ENCODE measurements at regions not wholly inside any gene's neighbourhood (a gene's known extent, or its start where the extent isn't known, plus 50 kb on each side); places are given as distances from the start of the nearest gene placed in this dataset.

DNA sequence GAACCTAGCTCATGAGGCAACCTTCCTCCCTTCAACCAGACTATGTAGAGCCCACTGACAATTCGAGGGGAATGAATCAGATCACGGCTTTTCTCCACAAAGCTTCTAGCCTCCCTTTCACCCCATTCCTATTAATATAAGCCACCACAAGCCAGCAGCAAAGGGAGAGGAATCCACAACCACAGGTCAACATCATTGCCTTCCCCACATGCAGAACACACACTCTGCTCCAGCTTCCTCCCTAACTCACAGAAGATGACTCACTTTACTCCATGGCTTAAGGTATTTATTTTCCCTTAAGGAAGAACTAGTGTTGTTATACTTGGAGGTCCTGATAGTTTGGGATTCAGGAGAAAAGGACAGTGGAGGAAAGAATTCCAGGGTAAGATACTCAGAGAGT, 272.2 kb downstream of the C1D start:
- Histone ChIP-seq H3K9me2 (ENCODE audit: insufficient read depth) (0 out of 2 replicates have a peak, but pooled peaks cover 4% of the 10 kb centered on the region), H2AFZ (no peak overlapping the region), H3K79me2 (replicated peaks; ENCODE audit: insufficient read depth) (no peaks in the 10 kb centered on the region), H3K27ac (ENCODE audit: low read depth) (no peak overlapping the region), H3F3A (replicated peaks; ENCODE audit: low read depth) (no peaks in the 10 kb centered on the region), H3K4me3 (no peak overlapping the region), H4K20me1 (replicated peaks; ENCODE audit: insufficient read depth) (no peaks in the 10 kb centered on the region), H3K27me3 (ENCODE audit: insufficient read depth) (no peaks in the 10 kb centered on the region), H3K4me1 (ENCODE audit: insufficient read depth) (no peaks in the 10 kb centered on the region), H3K4me2 (no peak overlapping the region), H3K36me3 (ENCODE audit: insufficient read depth) (no peaks in the 10 kb centered on the region)
- Mint-ChIP-seq H3K4me1 (no peaks in the 10 kb centered on the region), H3K27me3 (ENCODE audit: insufficient read depth, low read depth, poor library complexity) (no peaks in the 10 kb centered on the region), H3K27ac (no peak overlapping the region), H3K36me3 (ENCODE audit: low read depth) (no peaks in the 10 kb centered on the region), H3K9me3 (no peaks in the 10 kb centered on the region), H3K4me3 (no peak overlapping the region)
- no peak for DNase-seq (ENCODE audit: low spot score)
- ATAC-seq = no peak
- TF ChIP-seq NANOG (IDR thresholded peaks at IDR 0.05; ENCODE audit: borderline replicate concordance) = no peak
- TF ChIP-seq EZH2 (IDR thresholded peaks at IDR 0.05; ENCODE audit: low read depth, unreplicated experiment) = no peak
- TF ChIP-seq JUNB (IDR thresholded peaks at IDR 0.05; ENCODE audit: unreplicated experiment) = no peak
- TF ChIP-seq, protein P1, sequence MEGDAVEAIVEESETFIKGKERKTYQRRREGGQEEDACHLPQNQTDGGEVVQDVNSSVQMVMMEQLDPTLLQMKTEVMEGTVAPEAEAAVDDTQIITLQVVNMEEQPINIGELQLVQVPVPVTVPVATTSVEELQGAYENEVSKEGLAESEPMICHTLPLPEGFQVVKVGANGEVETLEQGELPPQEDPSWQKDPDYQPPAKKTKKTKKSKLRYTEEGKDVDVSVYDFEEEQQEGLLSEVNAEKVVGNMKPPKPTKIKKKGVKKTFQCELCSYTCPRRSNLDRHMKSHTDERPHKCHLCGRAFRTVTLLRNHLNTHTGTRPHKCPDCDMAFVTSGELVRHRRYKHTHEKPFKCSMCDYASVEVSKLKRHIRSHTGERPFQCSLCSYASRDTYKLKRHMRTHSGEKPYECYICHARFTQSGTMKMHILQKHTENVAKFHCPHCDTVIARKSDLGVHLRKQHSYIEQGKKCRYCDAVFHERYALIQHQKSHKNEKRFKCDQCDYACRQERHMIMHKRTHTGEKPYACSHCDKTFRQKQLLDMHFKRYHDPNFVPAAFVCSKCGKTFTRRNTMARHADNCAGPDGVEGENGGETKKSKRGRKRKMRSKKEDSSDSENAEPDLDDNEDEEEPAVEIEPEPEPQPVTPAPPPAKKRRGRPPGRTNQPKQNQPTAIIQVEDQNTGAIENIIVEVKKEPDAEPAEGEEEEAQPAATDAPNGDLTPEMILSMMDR (conservative IDR thresholded peaks at IDR 0.05; ENCODE audit: low read depth in 2 of 2) = no peak
- TF ChIP-seq ZNF331 (CRISPR knock-in tag; IDR thresholded peaks at IDR 0.05; ENCODE audit: low read depth) = no peak
- no peak for TF ChIP-seq STAT1 (IDR thresholded peaks at IDR 0.05; ENCODE audit: unreplicated experiment)
- TF ChIP-seq ZNF114 (CRISPR knock-in tag; IDR thresholded peaks at IDR 0.05) = no peak
- no peak for TF ChIP-seq CREB1 (CRISPR knock-in tag; IDR thresholded peaks at IDR 0.05; ENCODE audit: low read depth)
- TF ChIP-seq EZH2phosphoT487 (IDR thresholded peaks at IDR 0.05; ENCODE audit: unreplicated experiment) = no peak
- TF ChIP-seq REST (IDR thresholded peaks at IDR 0.05; ENCODE audit: unreplicated experiment) = no peak
- TF ChIP-seq POLR2AphosphoS5 (IDR thresholded peaks at IDR 0.05; ENCODE audit: low read depth) = no peak
- TF ChIP-seq, protein P2, sequence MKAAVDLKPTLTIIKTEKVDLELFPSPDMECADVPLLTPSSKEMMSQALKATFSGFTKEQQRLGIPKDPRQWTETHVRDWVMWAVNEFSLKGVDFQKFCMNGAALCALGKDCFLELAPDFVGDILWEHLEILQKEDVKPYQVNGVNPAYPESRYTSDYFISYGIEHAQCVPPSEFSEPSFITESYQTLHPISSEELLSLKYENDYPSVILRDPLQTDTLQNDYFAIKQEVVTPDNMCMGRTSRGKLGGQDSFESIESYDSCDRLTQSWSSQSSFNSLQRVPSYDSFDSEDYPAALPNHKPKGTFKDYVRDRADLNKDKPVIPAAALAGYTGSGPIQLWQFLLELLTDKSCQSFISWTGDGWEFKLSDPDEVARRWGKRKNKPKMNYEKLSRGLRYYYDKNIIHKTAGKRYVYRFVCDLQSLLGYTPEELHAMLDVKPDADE (IDR thresholded peaks at IDR 0.05) = no peak
- TF ChIP-seq ZNF462 (CRISPR knock-in tag; IDR thresholded peaks at IDR 0.05) = no peak
